Uterus (tissue), 2 donors: ENCODE measurements at regions not wholly inside any gene's neighbourhood (a gene's known extent, or its start where the extent isn't known, plus 50 kb on each side); places are given as distances from the start of the nearest gene placed in this dataset.

ENCODE experiments used
- CTCF ChIP-seq, 4 experiments: fragments of 200-600 bp in 2 of 4; fragments of 450-650 bp in 2 of 4; sonication (generic) in 2 of 4; IDR thresholded peaks; one replicate each; pipeline ENCODE4 v1.5.1; 2016 to 2019; ENCODE audit warnings: antibody characterized with exemption in 4 of 4, mild to moderate bottlenecking in 2 of 4, moderate library complexity in 1 of 4
- POLR2A ChIP-seq, 2 donors: fragments of 450-650 bp; IDR thresholded peaks; one replicate each; pipeline ENCODE4 v1.6.1; 2016; ENCODE audit warnings: antibody characterized with exemption in 2 of 2, mild to moderate bottlenecking in 1 of 2, moderate library complexity in 1 of 2

GRCh38 chr10:121425623-121426022, 172.6 kb downstream of the FGFR2 start:
- TF ChIP-seq POLR2A (IDR thresholded peaks at IDR 0.05) (no peak), CTCF (IDR thresholded peaks at IDR 0.05) (no peak)
